Peyer's patch (tissue), 4 donors: ENCODE measurements at regions not wholly inside any gene's neighbourhood (a gene's known extent, or its start where the extent isn't known, plus 50 kb on each side); places are given as distances from the start of the nearest gene placed in this dataset.

Experiments used
- CTCF ChIP-seq, 6 experiments: fragments of 450-650 bp in 4 of 6; fragments of 200-600 bp in 2 of 6; sonication (generic) in 1 of 6; IDR thresholded peaks; one replicate each; pipeline ENCODE4 v1.5.1; 2017 to 2019; ENCODE audit warnings: antibody characterized with exemption in 6 of 6, mild to moderate bottlenecking in 3 of 6, moderate library complexity in 1 of 6
- POLR2A ChIP-seq, 2 donors: fragments of 450-650 bp; IDR thresholded peaks; one replicate each; pipeline ENCODE4 v1.5.1; 2017; ENCODE audit warnings: antibody characterized with exemption in 2 of 2, mild to moderate bottlenecking in 2 of 2, moderate library complexity in 2 of 2

- no peak for TF ChIP-seq CTCF (IDR thresholded peaks at IDR 0.05)
- no peak for TF ChIP-seq POLR2A (IDR thresholded peaks at IDR 0.05)
Observed at GRCh38 chr18:42274488-42275137, 319.6 kb downstream of the PIK3C3 start.
